ENCODE measurements at regions not wholly inside any gene's neighbourhood (a gene's known extent, or its start where the extent isn't known, plus 50 kb on each side); places are given as distances from the start of the nearest gene placed in this dataset.

GRCh38 chr2:120852200-120852815 lies 116.6 kb downstream of the GLI2 start:
- no peaks in the 10 kb centered on the region for H4K20me1 ChIP-seq (ENCODE audit: insufficient read depth)
- no peak for TF ChIP-seq CTCF (conservative IDR thresholded peaks at IDR 0.05; ENCODE audit: low read depth, low read length)
- H3K4me3 ChIP-seq (IDR thresholded peaks at IDR 0.05; ENCODE audit: insufficient read depth, low read depth, low read length), result no peak overlapping the region
- H3K4me2 ChIP-seq, result no peak overlapping the region
- no peaks in the 10 kb centered on the region for H3K36me3 ChIP-seq (ENCODE audit: insufficient read depth)
- no peak overlapping the region for H2AFZ ChIP-seq (ENCODE audit: low read depth)
- no peaks in the 10 kb centered on the region for H3K4me1 ChIP-seq (ENCODE audit: low read depth, poor library complexity, severe bottlenecking)
- no peak overlapping the region for H3K27ac ChIP-seq
- H3K79me2 ChIP-seq (ENCODE audit: insufficient read depth, low read depth), result no peaks in the 10 kb centered on the region
- H3K27me3 ChIP-seq (ENCODE audit: insufficient read depth, low read depth), result no peaks in the 10 kb centered on the region
- no peak overlapping the region for H3K9ac ChIP-seq

GRCh38 chr2:120853306-120854013 lies 117.8 kb downstream of the GLI2 start:
- no peak overlapping the region for H2AFZ ChIP-seq (ENCODE audit: low read depth)
- H3K4me1 ChIP-seq (ENCODE audit: low read depth, poor library complexity, severe bottlenecking), result no peaks in the 10 kb centered on the region
- H3K9ac ChIP-seq, result no peak overlapping the region
- no peaks in the 10 kb centered on the region for H3K36me3 ChIP-seq (ENCODE audit: insufficient read depth)
- H3K27me3 ChIP-seq (ENCODE audit: insufficient read depth, low read depth), result no peaks in the 10 kb centered on the region
- no peak overlapping the region for H3K4me2 ChIP-seq
- H3K4me3 ChIP-seq (IDR thresholded peaks at IDR 0.05; ENCODE audit: insufficient read depth, low read depth, low read length), result no peak overlapping the region
- H4K20me1 ChIP-seq (ENCODE audit: insufficient read depth), result no peaks in the 10 kb centered on the region
- TF ChIP-seq CTCF (conservative IDR thresholded peaks at IDR 0.05; ENCODE audit: low read depth, low read length), result no peak
- H3K27ac ChIP-seq, result no peak overlapping the region
- H3K79me2 ChIP-seq (ENCODE audit: insufficient read depth, low read depth), result no peaks in the 10 kb centered on the region

- H3K4me1 ChIP-seq (ENCODE audit: low read depth, poor library complexity, severe bottlenecking), result no peaks in the 10 kb centered on the region
- no peaks in the 10 kb centered on the region for H3K79me2 ChIP-seq (ENCODE audit: insufficient read depth, low read depth)
- H3K4me2 ChIP-seq, result no peak overlapping the region
These were observed 118.4 kb downstream of the GLI2 start for GRCh38 chr2:120854014-120854620.

More at GRCh38 chr2:120854014-120854620, 118.4 kb downstream of the GLI2 start:
- no peak overlapping the region for H3K9ac ChIP-seq
- H3K27me3 ChIP-seq (ENCODE audit: insufficient read depth, low read depth), result no peaks in the 10 kb centered on the region
- no peak overlapping the region for H3K4me3 ChIP-seq (IDR thresholded peaks at IDR 0.05; ENCODE audit: insufficient read depth, low read depth, low read length)
- no peak overlapping the region for H3K27ac ChIP-seq
- TF ChIP-seq CTCF (conservative IDR thresholded peaks at IDR 0.05; ENCODE audit: low read depth, low read length), result no peak
- H4K20me1 ChIP-seq (ENCODE audit: insufficient read depth), result no peaks in the 10 kb centered on the region
- no peak overlapping the region for H2AFZ ChIP-seq (ENCODE audit: low read depth)
- no peaks in the 10 kb centered on the region for H3K36me3 ChIP-seq (ENCODE audit: insufficient read depth)

Measured in KMS-11 (cell line).